ENCODE measurements at regions not wholly inside any gene's neighbourhood (a gene's known extent, or its start where the extent isn't known, plus 50 kb on each side); places are given as distances from the start of the nearest gene placed in this dataset.
A peak's percentile ranks its signal among the peaks of the same experiment; 100 is the strongest.

GRCh38 chr5:128674837-128675446, 136.9 kb upstream of the FBN2 start:
- Histone ChIP-seq H3K79me2 (ENCODE audit: insufficient read depth, low read length) (no peaks in the 10 kb centered on the region), H3K27ac (ENCODE audit: extremely low read length, insufficient read depth, low read length) (no peak overlapping the region), H3K4me1 (ENCODE audit: insufficient read depth, low read length) (no peaks in the 10 kb centered on the region), H2AFZ (ENCODE audit: low read length) (no peak overlapping the region), H4K20me1 (ENCODE audit: insufficient read depth, low read length) (no peaks in the 10 kb centered on the region), H3K36me3 (replicated peaks in 1 of 2; ENCODE audit: control insufficient read depth in 1 of 2, insufficient read depth in 2 of 2, low read length in 2 of 2) (no peaks in the 10 kb centered on the region), H3K4me3 (replicated peaks in 1 of 3; ENCODE audit: insufficient read depth in 1 of 3, low read depth in 2 of 3, low read length in 3 of 3) (no peak overlapping the region), H3K9ac (ENCODE audit: insufficient read depth, low read depth, low read length) (no peak overlapping the region), H3K4me2 (ENCODE audit: low read depth, low read length) (no peak overlapping the region), H3K9me3 (ENCODE audit: low read length) (no peaks in the 10 kb centered on the region), H3K27me3 (ENCODE audit: control insufficient read depth in 1 of 2, insufficient read depth in 2 of 2, low read length in 2 of 2) (no peaks in the 10 kb centered on the region)
- WGBS (ENCODE audit: low lambda C conversion rate) = 3% methylated on average over 3 of the region's 3 CpGs
- DNase-seq (ENCODE audit: low spot score) (peak; percentile 14), ATAC-seq (peak; percentile 88), FAIRE-seq (no peak)
- ChIA-PET POLR2A (no interaction called here), CTCF (ENCODE audit: low intra/inter-chr PET ratio, low total read pairs) (interaction anchor here (1.8 kb wide), 1 partner anchor 462 kb away, joined by 12 read pairs; no protein-coding TSS in a partner anchor)
- TF ChIP-seq TEAD2 (CRISPR knock-in tag; IDR thresholded peaks at IDR 0.05) (no peak), STAG1 (CRISPR knock-in tag; IDR thresholded peaks at IDR 0.05) (peak; percentile 55), CTCF (CRISPR knock-in tag; IDR thresholded peaks at IDR 0.05) (peak; percentile 60), SMC3 (IDR thresholded peaks at IDR 0.05; ENCODE audit: low read length) (peak; percentile 43)
- BruUV-seq (replicated peaks) = no TSS peak
- intact Hi-C loops (cut with micrococcal nuclease; ENCODE audit: unreplicated experiment) (loop anchor here (1.0 to 10.0 kb wide), 2 partner anchors 462 to 1110 kb away; no protein-coding TSS in a partner anchor), in situ Hi-C loops (cut with HindIII; ENCODE audit: extremely low pct_ligation_motif_present, low pct_unique_long_range_greater_than_20kb) (loop anchor here (10.0 kb wide), 1 partner anchor 460 kb away; no protein-coding TSS in a partner anchor)

- ATAC-seq (no peak), DNase-seq (ENCODE audit: low spot score) (no peak), FAIRE-seq (no peak)
- no TSS peak for BruUV-seq (replicated peaks)
- H3K36me3 ChIP-seq (replicated peaks in 1 of 2; ENCODE audit: control insufficient read depth in 1 of 2, insufficient read depth in 2 of 2, low read length in 2 of 2) = no peaks in the 10 kb centered on the region
- ChIA-PET POLR2A (no interaction called here), CTCF (ENCODE audit: low intra/inter-chr PET ratio, low total read pairs) (no interaction called here)
- H3K27ac ChIP-seq (ENCODE audit: extremely low read length, insufficient read depth, low read length) = no peak overlapping the region
- intact Hi-C loops (cut with micrococcal nuclease; ENCODE audit: unreplicated experiment) = no loop called here
- H3K4me3 ChIP-seq (replicated peaks in 1 of 3; ENCODE audit: insufficient read depth in 1 of 3, low read depth in 2 of 3, low read length in 3 of 3) = no peak overlapping the region
- H3K4me2 ChIP-seq (ENCODE audit: low read depth, low read length) = no peak overlapping the region
- no peaks in the 10 kb centered on the region for H3K79me2 ChIP-seq (ENCODE audit: insufficient read depth, low read length)
- WGBS (ENCODE audit: low lambda C conversion rate) = 21% methylated on average over 5 of the region's 5 CpGs
- H3K9ac ChIP-seq (ENCODE audit: insufficient read depth, low read depth, low read length) = no peak overlapping the region
- in situ Hi-C loops (cut with HindIII; ENCODE audit: extremely low pct_ligation_motif_present, low pct_unique_long_range_greater_than_20kb) = no loop called here
- no peak overlapping the region for H2AFZ ChIP-seq (ENCODE audit: low read length)
- no peaks in the 10 kb centered on the region for H3K27me3 ChIP-seq (ENCODE audit: control insufficient read depth in 1 of 2, insufficient read depth in 2 of 2, low read length in 2 of 2)
- no peaks in the 10 kb centered on the region for H4K20me1 ChIP-seq (ENCODE audit: insufficient read depth, low read length)
- H3K4me1 ChIP-seq (ENCODE audit: insufficient read depth, low read length) = no peaks in the 10 kb centered on the region
- no peaks in the 10 kb centered on the region for H3K9me3 ChIP-seq (ENCODE audit: low read length)
- TF ChIP-seq MXI1 (IDR thresholded peaks at IDR 0.05; ENCODE audit: borderline replicate concordance, low read depth, low read length) = no peak
- no peak for TF ChIP-seq KMT2B (CRISPR knock-in tag; IDR thresholded peaks at IDR 0.05)
- no peak for TF ChIP-seq ZNF737 (CRISPR knock-in tag; IDR thresholded peaks at IDR 0.05; ENCODE audit: borderline replicate concordance)
- TF ChIP-seq DBP (CRISPR knock-in tag; IDR thresholded peaks at IDR 0.05; ENCODE audit: not compliant biosample characterization) = no peak
- TF ChIP-seq ZBTB3 (CRISPR knock-in tag; IDR thresholded peaks at IDR 0.05; ENCODE audit: borderline replicate concordance, low read depth) = no peak
- no peak for TF ChIP-seq ZNF512B (CRISPR knock-in tag; IDR thresholded peaks at IDR 0.05; ENCODE audit: borderline replicate concordance)
- no peak for TF ChIP-seq CBX5 (CRISPR knock-in tag; IDR thresholded peaks at IDR 0.05; ENCODE audit: borderline replicate concordance)
- TF ChIP-seq ZNF878 (CRISPR knock-in tag; IDR thresholded peaks at IDR 0.05) = no peak
- TF ChIP-seq KDM5B (CRISPR knock-in tag; IDR thresholded peaks at IDR 0.05; ENCODE audit: borderline replicate concordance) = no peak
These were observed 143.1 kb upstream of the FBN2 start for GRCh38 chr5:128681096-128681495.

Measured in HepG2 (cell line).